ENCODE measurements at regions not wholly inside any gene's neighbourhood (a gene's known extent, or its start where the extent isn't known, plus 50 kb on each side); places are given as distances from the start of the nearest gene placed in this dataset.

GRCh38 chr5:62030326-62030725 lies 275.7 kb upstream of the KIF2A start:
- DNase-seq (ENCODE audit: low spot score) = no peak

- DNase-seq (ENCODE audit: low spot score) = no peak
Measured at GRCh38 chr5:62038024-62038423, 268.0 kb upstream of the KIF2A start.

GRCh38 chr5:62041156-62041756 lies 264.8 kb upstream of the KIF2A start:
- DNase-seq (ENCODE audit: low spot score) = no peak

GRCh38 chr5:62042007-62042406 lies 264.0 kb upstream of the KIF2A start:
- DNase-seq (ENCODE audit: low spot score) = no peak

- no peak for DNase-seq (ENCODE audit: low spot score)
Measured at GRCh38 chr5:62043289-62044280, 262.4 kb upstream of the KIF2A start.

GRCh38 chr5:62044989-62045388 lies 261.0 kb upstream of the KIF2A start:
- no peak for DNase-seq (ENCODE audit: low spot score)

GRCh38 chr5:62046191-62046590 lies 259.8 kb upstream of the KIF2A start:
- no peak for DNase-seq (ENCODE audit: low spot score)

GRCh38 chr5:62051747-62052146 lies 254.3 kb upstream of the KIF2A start:
- no peak for DNase-seq (ENCODE audit: low spot score)

GRCh38 chr5:62059960-62060359 lies 246.0 kb upstream of the KIF2A start:
- no peak for DNase-seq (ENCODE audit: low spot score)

GRCh38 chr5:62065050-62065449 lies 241.0 kb upstream of the KIF2A start:
- no peak for DNase-seq (ENCODE audit: low spot score)

- DNase-seq (ENCODE audit: low spot score) = no peak
Measured at GRCh38 chr5:62066761-62067277, 239.2 kb upstream of the KIF2A start.

- no peak for DNase-seq (ENCODE audit: low spot score)
Measured at GRCh38 chr5:62068554-62068953, 237.5 kb upstream of the KIF2A start.

- no peak for DNase-seq (ENCODE audit: low spot score)
Measured at GRCh38 chr5:62077387-62077786, 228.6 kb upstream of the KIF2A start.

- no peak for DNase-seq (ENCODE audit: low spot score)
Measured at GRCh38 chr5:62077823-62078550, 228.0 kb upstream of the KIF2A start.

GRCh38 chr5:62082370-62082801 lies 223.6 kb upstream of the KIF2A start:
- no peak for DNase-seq (ENCODE audit: low spot score)

GRCh38 chr5:62083247-62083646 lies 222.8 kb upstream of the KIF2A start:
- DNase-seq (ENCODE audit: low spot score) = no peak

GRCh38 chr5:62083661-62084060 lies 222.3 kb upstream of the KIF2A start:
- DNase-seq (ENCODE audit: low spot score) = no peak

GRCh38 chr5:62084391-62084790 lies 221.6 kb upstream of the KIF2A start:
- DNase-seq (ENCODE audit: low spot score) = no peak

GRCh38 chr5:62090953-62091352 lies 215.1 kb upstream of the KIF2A start:
- no peak for DNase-seq (ENCODE audit: low spot score)

GRCh38 chr5:62093411-62093810 lies 212.6 kb upstream of the KIF2A start:
- DNase-seq (ENCODE audit: low spot score) = no peak

- peak; percentile 56 for DNase-seq (ENCODE audit: low spot score)
Measured at GRCh38 chr5:62093976-62094375, 212.0 kb upstream of the KIF2A start.

- no peak for DNase-seq (ENCODE audit: low spot score)
Measured at GRCh38 chr5:62097361-62097760, 208.6 kb upstream of the KIF2A start.

All from pons (tissue), 1 donor.